ENCODE measurements at regions not wholly inside any gene's neighbourhood (a gene's known extent, or its start where the extent isn't known, plus 50 kb on each side); places are given as distances from the start of the nearest gene placed in this dataset.

GRCh38 chr7:96589038-96589437 is 120.6 kb downstream of the SEM1 start:
- TF ChIP-seq CTCF (IDR thresholded peaks at IDR 0.05; ENCODE audit: low read depth, low read length) (no peak), EZH2phosphoT487 (IDR thresholded peaks at IDR 0.05; ENCODE audit: low read depth) (no peak)
